ENCODE measurements at regions not wholly inside any gene's neighbourhood (a gene's known extent, or its start where the extent isn't known, plus 50 kb on each side); places are given as distances from the start of the nearest gene placed in this dataset.

- no peak overlapping the region for H3K4me3 ChIP-seq (ENCODE audit: low read length)
- no peak for DNase-seq (ENCODE audit: low read depth, low spot score)
These were observed 146.4 kb upstream of the SPATS2L start for GRCh38 chr2:200159829-200160781.

- H3K4me3 ChIP-seq (ENCODE audit: low read length), result no peak overlapping the region
- no peak for DNase-seq (ENCODE audit: low read depth, low spot score)
These were observed 145.0 kb upstream of the SPATS2L start for GRCh38 chr2:200161458-200161857.

GRCh38 chr2:200165687-200166086, 140.8 kb upstream of the SPATS2L start:
- DNase-seq (ENCODE audit: low read depth, low spot score), result no peak
- H3K4me3 ChIP-seq (ENCODE audit: low read length), result no peak overlapping the region

- no peak for DNase-seq (ENCODE audit: low read depth, low spot score)
- H3K4me3 ChIP-seq (ENCODE audit: low read length), result no peak overlapping the region
These were observed 137.6 kb upstream of the SPATS2L start for GRCh38 chr2:200168641-200169555.

- DNase-seq (ENCODE audit: low read depth, low spot score), result no peak
- H3K4me3 ChIP-seq (ENCODE audit: low read length), result no peak overlapping the region
These were observed 136.3 kb upstream of the SPATS2L start for GRCh38 chr2:200170221-200170620.

- no peak overlapping the region for H3K4me3 ChIP-seq (ENCODE audit: low read length)
- DNase-seq (ENCODE audit: low read depth, low spot score), result no peak
These were observed 134.6 kb upstream of the SPATS2L start for GRCh38 chr2:200171731-200172482.

GRCh38 chr2:200172521-200172920, 134.0 kb upstream of the SPATS2L start:
- no peak overlapping the region for H3K4me3 ChIP-seq (ENCODE audit: low read length)
- no peak for DNase-seq (ENCODE audit: low read depth, low spot score)

GRCh38 chr2:200172944-200173581, 133.4 kb upstream of the SPATS2L start:
- H3K4me3 ChIP-seq (ENCODE audit: low read length), result no peak overlapping the region
- no peak for DNase-seq (ENCODE audit: low read depth, low spot score)

GRCh38 chr2:200173691-200174090, 132.8 kb upstream of the SPATS2L start:
- no peak overlapping the region for H3K4me3 ChIP-seq (ENCODE audit: low read length)
- no peak for DNase-seq (ENCODE audit: low read depth, low spot score)

- H3K4me3 ChIP-seq (ENCODE audit: low read length), result no peak overlapping the region
These were observed 131.9 kb upstream of the SPATS2L start for GRCh38 chr2:200174433-200175216.

GRCh38 chr2:200177971-200178911, 128.3 kb upstream of the SPATS2L start:
- DNase-seq (ENCODE audit: low read depth, low spot score), result no peak
- H3K4me3 ChIP-seq (ENCODE audit: low read length), result no peak overlapping the region

More at GRCh38 chr2:200174433-200175216, 131.9 kb upstream of the SPATS2L start:
- no peak for DNase-seq (ENCODE audit: low read depth, low spot score)

GRCh38 chr2:200179151-200179550, 127.3 kb upstream of the SPATS2L start:
- no peak overlapping the region for H3K4me3 ChIP-seq (ENCODE audit: low read length)
- no peak for DNase-seq (ENCODE audit: low read depth, low spot score)

GRCh38 chr2:200180943-200181342, 125.5 kb upstream of the SPATS2L start:
- no peak overlapping the region for H3K4me3 ChIP-seq (ENCODE audit: low read length)
- no peak for DNase-seq (ENCODE audit: low read depth, low spot score)

- DNase-seq (ENCODE audit: low read depth, low spot score), result no peak
These were observed 124.7 kb upstream of the SPATS2L start for GRCh38 chr2:200181755-200182154.

GRCh38 chr2:200184748-200185627, 121.5 kb upstream of the SPATS2L start:
- DNase-seq (ENCODE audit: low read depth, low spot score), result no peak
- H3K4me3 ChIP-seq (ENCODE audit: low read length), result no peak overlapping the region

More at GRCh38 chr2:200181755-200182154, 124.7 kb upstream of the SPATS2L start:
- H3K4me3 ChIP-seq (ENCODE audit: low read length), result no peak overlapping the region

GRCh38 chr2:200185628-200186000, 120.9 kb upstream of the SPATS2L start:
- no peak overlapping the region for H3K4me3 ChIP-seq (ENCODE audit: low read length)
- DNase-seq (ENCODE audit: low read depth, low spot score), result no peak
